ENCODE measurements at regions not wholly inside any gene's neighbourhood (a gene's known extent, or its start where the extent isn't known, plus 50 kb on each side); places are given as distances from the start of the nearest gene placed in this dataset.
"Not testable (repeated sequence)": the region's sequence is repeated elsewhere in the genome, so short reads cannot be mapped to it uniquely, and the experiment has no call there.

GRCh38 chr3:152123457-152123856 is 145.3 kb upstream of the MBNL1 start:
- intact Hi-C loops (cut with DNase I), result no loop called here
- DNase-seq (no peak), ATAC-seq (no peak)
- 71% methylated on average over 1 of the region's 1 CpG for WGBS
- Histone ChIP-seq H3K27me3 (ENCODE audit: control insufficient read depth, insufficient read depth) (no peaks in the 10 kb centered on the region), H3K27ac (ENCODE audit: low read length) (no peak overlapping the region), H3K9me3 (ENCODE audit: control insufficient read depth, low read length) (no peaks in the 10 kb centered on the region), H3K4me1 (ENCODE audit: control insufficient read depth, insufficient read depth, low read length) (no peaks in the 10 kb centered on the region), H3K4me3 (ENCODE audit: low read length) (no peak overlapping the region)

DNA sequence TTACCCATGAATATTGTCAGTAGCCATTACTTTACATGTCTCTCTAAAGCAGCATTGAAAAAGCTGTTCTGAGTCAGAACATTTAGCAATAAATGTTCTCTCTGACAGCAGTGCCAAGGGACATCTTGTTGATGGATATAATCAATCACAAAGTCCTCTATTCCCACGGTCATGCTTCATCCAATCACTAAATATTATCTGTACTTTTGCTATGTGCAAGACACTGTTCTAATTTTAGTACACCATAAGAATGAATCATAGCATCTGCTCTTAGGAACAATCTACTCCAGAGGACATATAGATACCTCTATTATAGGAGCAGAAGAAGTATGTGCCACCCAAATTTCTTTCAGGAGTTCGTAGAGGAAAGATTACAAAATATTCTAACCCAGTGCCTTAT is 142.5 kb upstream of the MBNL1 start:
- no peak for ATAC-seq
- no peaks in the 10 kb centered on the region for H3K27me3 ChIP-seq (ENCODE audit: control insufficient read depth, insufficient read depth)
- H3K27ac ChIP-seq (ENCODE audit: low read length), result no peak overlapping the region
- no peak for DNase-seq
- no peaks in the 10 kb centered on the region for H3K4me1 ChIP-seq (ENCODE audit: control insufficient read depth, insufficient read depth, low read length)
- intact Hi-C loops (cut with DNase I), result no loop called here
- H3K9me3 ChIP-seq (ENCODE audit: control insufficient read depth, low read length), result no peaks in the 10 kb centered on the region
- H3K4me3 ChIP-seq (ENCODE audit: low read length), result no peak overlapping the region
- WGBS, result 60% methylated on average over 2 of the region's 2 CpGs

- Histone ChIP-seq H3K4me1 (ENCODE audit: control insufficient read depth, insufficient read depth, low read length) (no peaks in the 10 kb centered on the region), H3K27ac (ENCODE audit: low read length) (no peak overlapping the region), H3K4me3 (ENCODE audit: low read length) (no peak overlapping the region), H3K27me3 (ENCODE audit: control insufficient read depth, insufficient read depth) (no peaks in the 10 kb centered on the region), H3K9me3 (ENCODE audit: control insufficient read depth, low read length) (no peaks in the 10 kb centered on the region)
- DNase-seq (no peak), ATAC-seq (no peak)
- intact Hi-C loops (cut with DNase I), result no loop called here
- WGBS, result 91% methylated on average over 4 of the region's 4 CpGs
Observed at GRCh38 chr3:152127058-152127457, 141.7 kb upstream of the MBNL1 start.

GRCh38 chr3:152128356-152128755 is 140.4 kb upstream of the MBNL1 start:
- Histone ChIP-seq H3K27ac (ENCODE audit: low read length) (no peak overlapping the region), H3K4me3 (ENCODE audit: low read length) (no peak overlapping the region), H3K27me3 (ENCODE audit: control insufficient read depth, insufficient read depth) (no peaks in the 10 kb centered on the region), H3K4me1 (ENCODE audit: control insufficient read depth, insufficient read depth, low read length) (no peaks in the 10 kb centered on the region), H3K9me3 (ENCODE audit: control insufficient read depth, low read length) (no peaks in the 10 kb centered on the region)
- no peak for ATAC-seq
- WGBS, result 94% methylated on average over 1 of the region's 1 CpG
- no peak for DNase-seq
- intact Hi-C loops (cut with DNase I), result no loop called here

- no peak overlapping the region for H3K4me3 ChIP-seq (ENCODE audit: low read length)
- intact Hi-C loops (cut with DNase I), result no loop called here
- ATAC-seq (no peak), DNase-seq (no peak)
- H3K9me3 ChIP-seq (ENCODE audit: control insufficient read depth, low read length), result no peaks in the 10 kb centered on the region
- WGBS, result 93% methylated on average over 3 of the region's 3 CpGs
- no peaks in the 10 kb centered on the region for H3K4me1 ChIP-seq (ENCODE audit: control insufficient read depth, insufficient read depth, low read length)
- no peaks in the 10 kb centered on the region for H3K27me3 ChIP-seq (ENCODE audit: control insufficient read depth, insufficient read depth)
- no peak overlapping the region for H3K27ac ChIP-seq (ENCODE audit: low read length)
Observed at GRCh38 chr3:152139651-152140050, 129.1 kb upstream of the MBNL1 start.

- no peak overlapping the region for H3K4me3 ChIP-seq (ENCODE audit: low read length)
- no peak for DNase-seq
- ATAC-seq, result no peak
- 90% methylated on average over 2 of the region's 2 CpGs for WGBS
- intact Hi-C loops (cut with DNase I), result no loop called here
- H3K9me3 ChIP-seq (ENCODE audit: control insufficient read depth, low read length), result no peaks in the 10 kb centered on the region
- no peaks in the 10 kb centered on the region for H3K27me3 ChIP-seq (ENCODE audit: control insufficient read depth, insufficient read depth)
- no peaks in the 10 kb centered on the region for H3K4me1 ChIP-seq (ENCODE audit: control insufficient read depth, insufficient read depth, low read length)
- no peak overlapping the region for H3K27ac ChIP-seq (ENCODE audit: low read length)
Observed at GRCh38 chr3:152146461-152146860, 122.3 kb upstream of the MBNL1 start.

GRCh38 chr3:152147748-152148147 is 121.0 kb upstream of the MBNL1 start:
- no peak for ATAC-seq

GRCh38 chr3:152148579-152148978 is 120.2 kb upstream of the MBNL1 start:
- intact Hi-C loops (cut with DNase I), result no loop called here
- Histone ChIP-seq H3K27ac (ENCODE audit: low read length) (no peak overlapping the region), H3K9me3 (ENCODE audit: control insufficient read depth, low read length) (no peaks in the 10 kb centered on the region), H3K27me3 (ENCODE audit: control insufficient read depth, insufficient read depth) (no peaks in the 10 kb centered on the region), H3K4me3 (ENCODE audit: low read length) (no peak overlapping the region), H3K4me1 (ENCODE audit: control insufficient read depth, insufficient read depth, low read length) (no peaks in the 10 kb centered on the region)
- no peak for DNase-seq
- ATAC-seq, result no peak
- 61% methylated on average over 1 of the region's 1 CpG for whole genome bisulfite sequencing

More at GRCh38 chr3:152147748-152148147, 121.0 kb upstream of the MBNL1 start:
- no peak overlapping the region for H3K4me3 ChIP-seq (ENCODE audit: low read length)
- intact Hi-C loops (cut with DNase I), result no loop called here
- no peaks in the 10 kb centered on the region for H3K4me1 ChIP-seq (ENCODE audit: control insufficient read depth, insufficient read depth, low read length)
- H3K27me3 ChIP-seq (ENCODE audit: control insufficient read depth, insufficient read depth), result no peaks in the 10 kb centered on the region
- H3K9me3 ChIP-seq (ENCODE audit: control insufficient read depth, low read length), result no peaks in the 10 kb centered on the region
- no peak for DNase-seq
- H3K27ac ChIP-seq (ENCODE audit: low read length), result no peak overlapping the region

- intact Hi-C loops (cut with DNase I), result no loop called here
- Histone ChIP-seq H3K4me3 (ENCODE audit: low read length) (no peak overlapping the region), H3K27ac (ENCODE audit: low read length) (no peak overlapping the region), H3K27me3 (ENCODE audit: control insufficient read depth, insufficient read depth) (no peaks in the 10 kb centered on the region), H3K4me1 (ENCODE audit: control insufficient read depth, insufficient read depth, low read length) (no peaks in the 10 kb centered on the region), H3K9me3 (ENCODE audit: control insufficient read depth, low read length) (no peaks in the 10 kb centered on the region)
- ATAC-seq (no peak), DNase-seq (no peak)
- 94% methylated on average over 1 of the region's 1 CpG for WGBS
Observed at GRCh38 chr3:152149832-152150231, 118.9 kb upstream of the MBNL1 start.

GRCh38 chr3:152151216-152151876 is 117.4 kb upstream of the MBNL1 start:
- intact Hi-C loops (cut with DNase I), result no loop called here
- Histone ChIP-seq H3K4me1 (ENCODE audit: control insufficient read depth, insufficient read depth, low read length) (no peaks in the 10 kb centered on the region), H3K4me3 (ENCODE audit: low read length) (no peak overlapping the region), H3K9me3 (ENCODE audit: control insufficient read depth, low read length) (no peaks in the 10 kb centered on the region), H3K27me3 (ENCODE audit: control insufficient read depth, insufficient read depth) (no peaks in the 10 kb centered on the region), H3K27ac (ENCODE audit: low read length) (no peak overlapping the region)
- 62% methylated on average over 8 of the region's 8 CpGs for WGBS
- ATAC-seq (no peak), DNase-seq (peak in 1 of 3 donors; percentile 11)

DNA sequence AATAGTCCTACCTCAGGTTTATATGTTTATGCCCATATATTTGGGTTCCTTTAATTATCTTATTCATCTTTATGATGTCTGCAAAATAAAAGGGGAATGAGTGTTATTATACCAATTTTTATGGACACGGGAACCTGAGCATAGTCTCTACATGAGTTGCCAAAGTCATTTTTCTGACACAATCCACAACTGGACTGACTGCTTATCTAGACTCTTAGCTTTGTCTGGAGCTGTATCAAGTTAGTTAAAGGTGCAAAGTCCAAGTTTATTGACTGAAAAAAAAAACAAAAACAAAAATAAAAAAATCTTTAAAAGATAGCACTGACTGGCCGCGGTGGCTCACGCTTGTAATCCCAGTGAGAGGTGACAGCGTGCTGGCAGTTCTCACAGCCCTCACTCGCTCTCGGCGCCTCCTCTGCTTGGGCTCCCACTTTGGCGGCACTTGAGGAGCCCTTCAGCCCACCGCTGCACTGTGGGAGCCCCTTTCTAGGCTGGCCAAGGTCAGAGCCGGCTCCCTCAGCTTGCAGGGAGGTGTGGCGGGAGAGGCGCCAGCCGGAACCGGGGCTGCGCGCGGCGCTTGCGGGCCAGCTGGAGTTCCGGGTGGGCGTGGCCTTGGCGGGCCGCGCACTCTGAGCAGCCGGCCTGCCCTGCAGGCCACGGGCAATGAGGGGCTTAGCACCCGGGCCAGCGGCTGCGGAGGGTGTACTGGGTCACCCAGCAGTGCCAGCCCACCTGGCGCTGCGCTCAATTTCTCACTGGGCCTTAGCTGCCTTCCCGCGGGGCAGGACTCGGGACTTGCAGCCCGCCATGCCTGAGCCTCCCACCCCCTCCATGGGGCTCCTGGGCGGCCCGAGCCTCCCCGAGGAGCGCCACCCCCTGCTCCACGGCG is 116.6 kb upstream of the MBNL1 start:
- H3K9me3 ChIP-seq (ENCODE audit: control insufficient read depth, low read length); intact Hi-C loops (cut with DNase I); H3K27me3 ChIP-seq (ENCODE audit: control insufficient read depth, insufficient read depth); H3K27ac ChIP-seq (ENCODE audit: low read length); H3K4me3 ChIP-seq (ENCODE audit: low read length); ATAC-seq; H3K4me1 ChIP-seq (ENCODE audit: control insufficient read depth, insufficient read depth, low read length): not testable (repeated sequence)
- WGBS, result 95% methylated on average over 42 of the region's 42 CpGs
- DNase-seq, result peak; percentile 10 to 46 (median 32)
